NCI-H1694 (cell line): ENCODE measurements at regions not wholly inside any gene's neighbourhood (a gene's known extent, or its start where the extent isn't known, plus 50 kb on each side); places are given as distances from the start of the nearest gene placed in this dataset.

Source experiments
- DNase-seq: peaks from one replicate; lab custom pipeline; 2025; lab: John Stamatoyannopoulos, UW

DNA sequence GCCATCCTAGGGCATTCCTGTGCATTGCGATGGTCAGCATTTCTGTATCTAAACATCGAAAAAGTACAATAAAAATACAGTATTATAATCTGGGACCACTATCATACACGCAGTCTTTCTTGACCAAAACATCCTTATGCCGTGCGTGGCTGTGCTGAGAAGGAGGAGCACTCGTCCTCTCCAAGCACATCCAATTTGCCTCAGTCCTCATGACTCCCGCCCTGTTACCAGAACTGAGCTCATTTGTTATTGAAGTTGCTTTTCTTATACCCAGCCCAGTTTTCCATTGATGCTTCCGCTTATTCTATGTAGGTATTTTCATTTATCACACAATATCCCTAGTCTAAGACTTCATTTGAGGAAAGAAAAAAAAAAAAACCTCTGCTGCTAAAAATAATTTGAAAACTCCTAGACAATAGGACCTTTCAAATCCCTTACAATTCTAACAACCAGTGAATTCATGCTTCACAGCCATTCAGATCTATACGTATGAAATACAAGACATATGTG lies 236.9 kb upstream of the PLEKHG7 start:
- DNase-seq, result no peak

DNA sequence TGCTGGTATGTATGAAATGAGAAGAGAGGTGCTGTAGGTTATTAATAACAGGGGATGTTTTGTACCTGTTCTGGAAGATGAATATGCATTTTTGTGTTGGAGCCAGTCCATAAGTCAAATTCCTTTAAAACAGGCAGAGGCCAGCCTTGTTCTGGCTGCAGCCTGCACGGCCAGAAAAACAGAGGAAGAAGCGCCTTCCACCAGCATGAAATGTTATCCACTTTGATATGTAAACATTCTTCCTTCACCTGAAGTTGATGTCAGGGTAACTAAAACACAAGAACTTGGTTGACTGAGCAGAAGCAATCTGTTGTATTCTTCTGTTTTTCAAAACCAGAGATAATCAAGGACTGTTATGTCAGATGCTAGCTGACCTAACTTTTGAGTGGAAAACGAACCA lies 237.9 kb upstream of the PLEKHG7 start:
- no peak for DNase-seq

DNA sequence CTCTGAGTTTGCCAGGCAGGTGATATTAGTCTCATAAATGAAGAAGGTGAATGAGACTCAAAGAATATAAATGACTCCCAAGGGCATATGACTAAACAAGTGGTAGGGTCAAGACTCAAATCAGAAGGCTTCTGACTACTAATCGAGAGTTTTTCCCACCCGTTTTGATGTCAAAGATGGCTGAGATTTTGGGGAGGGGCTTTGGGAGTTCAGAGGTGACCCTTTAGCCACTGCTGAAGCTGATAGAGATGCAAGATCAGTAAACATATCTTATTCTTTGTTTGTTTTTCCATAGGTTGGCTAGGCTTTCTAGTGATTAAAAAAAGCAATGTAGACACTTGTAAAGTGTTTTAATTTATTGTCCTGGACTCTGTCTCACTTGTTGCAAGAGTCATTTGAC lies 239.6 kb upstream of the PLEKHG7 start:
- DNase-seq, result no peak

DNA sequence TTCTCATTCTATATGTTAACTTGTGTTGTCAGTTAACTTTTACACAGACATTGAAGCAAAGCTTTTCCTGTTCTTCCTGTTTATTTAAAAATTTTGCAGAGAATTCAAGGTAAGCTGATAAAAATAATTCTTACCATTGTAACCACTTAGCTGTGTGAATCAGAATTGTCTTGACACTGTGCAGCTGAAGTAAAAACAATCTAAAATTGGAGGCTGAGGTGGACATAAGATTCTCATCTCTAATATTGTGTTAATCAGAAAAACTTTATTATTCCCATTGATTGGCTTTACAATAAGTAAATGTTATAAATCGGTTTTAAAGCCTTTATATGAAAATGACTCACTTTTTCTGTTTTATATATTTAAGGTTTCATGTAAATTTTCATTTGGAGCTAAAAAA lies 240.3 kb upstream of the PLEKHG7 start:
- no peak for DNase-seq

DNA sequence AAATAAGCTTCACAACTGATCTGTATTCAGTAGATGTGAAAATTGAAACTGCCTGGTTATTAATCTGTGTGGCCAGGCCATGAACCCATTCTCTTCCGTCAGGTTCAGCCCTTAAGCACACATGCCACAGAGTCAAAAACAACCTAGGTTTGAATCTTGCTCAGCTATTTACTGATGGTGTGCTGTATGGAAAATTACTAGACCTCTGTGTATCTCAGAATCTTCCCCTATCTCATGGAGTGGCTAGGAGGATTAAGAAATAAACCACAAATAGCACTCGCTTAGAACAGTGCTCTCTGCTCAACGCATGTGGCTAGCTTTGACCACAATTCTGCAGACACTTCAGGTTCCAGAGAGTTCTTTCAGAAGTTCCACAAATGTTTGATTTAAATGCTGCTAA lies 240.7 kb upstream of the PLEKHG7 start:
- no peak for DNase-seq

DNA sequence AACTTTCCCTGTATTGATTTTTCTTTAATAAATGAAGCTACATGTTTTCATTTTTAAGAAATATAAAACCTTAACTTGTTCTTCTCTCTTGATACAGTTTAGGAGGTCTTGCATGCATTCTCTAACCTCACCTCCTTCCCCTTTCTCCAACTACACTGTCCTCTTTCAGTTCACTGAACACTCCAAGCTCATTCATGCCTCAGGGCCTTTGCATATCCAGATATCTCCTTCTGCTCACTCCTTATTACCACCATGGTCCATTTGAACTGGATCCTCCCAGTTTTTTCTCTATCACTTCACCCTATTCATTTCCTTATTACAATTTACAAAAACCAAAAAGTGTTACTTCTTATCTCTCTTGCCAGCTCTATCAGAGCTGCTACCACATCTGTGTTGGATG lies 242.9 kb upstream of the PLEKHG7 start:
- DNase-seq, result no peak

DNA sequence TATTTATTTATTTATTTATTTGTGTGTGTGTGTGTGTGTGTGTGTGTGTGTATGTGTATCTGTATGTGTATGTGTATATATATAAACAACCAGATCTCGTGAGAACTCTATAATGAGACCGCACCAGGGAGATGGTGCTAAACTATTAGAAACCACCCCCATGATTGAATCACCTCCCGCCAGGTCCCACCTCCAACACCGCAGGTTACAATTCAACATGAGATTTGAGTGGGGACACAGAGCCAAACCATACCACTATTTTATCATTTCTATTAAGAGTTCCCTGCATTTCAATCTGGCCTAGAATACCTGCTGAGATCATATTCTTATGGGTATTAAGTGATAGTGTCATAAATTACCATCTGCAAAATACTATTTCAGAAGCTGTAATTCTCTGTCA lies 243.8 kb upstream of the PLEKHG7 start:
- no peak for DNase-seq

DNA sequence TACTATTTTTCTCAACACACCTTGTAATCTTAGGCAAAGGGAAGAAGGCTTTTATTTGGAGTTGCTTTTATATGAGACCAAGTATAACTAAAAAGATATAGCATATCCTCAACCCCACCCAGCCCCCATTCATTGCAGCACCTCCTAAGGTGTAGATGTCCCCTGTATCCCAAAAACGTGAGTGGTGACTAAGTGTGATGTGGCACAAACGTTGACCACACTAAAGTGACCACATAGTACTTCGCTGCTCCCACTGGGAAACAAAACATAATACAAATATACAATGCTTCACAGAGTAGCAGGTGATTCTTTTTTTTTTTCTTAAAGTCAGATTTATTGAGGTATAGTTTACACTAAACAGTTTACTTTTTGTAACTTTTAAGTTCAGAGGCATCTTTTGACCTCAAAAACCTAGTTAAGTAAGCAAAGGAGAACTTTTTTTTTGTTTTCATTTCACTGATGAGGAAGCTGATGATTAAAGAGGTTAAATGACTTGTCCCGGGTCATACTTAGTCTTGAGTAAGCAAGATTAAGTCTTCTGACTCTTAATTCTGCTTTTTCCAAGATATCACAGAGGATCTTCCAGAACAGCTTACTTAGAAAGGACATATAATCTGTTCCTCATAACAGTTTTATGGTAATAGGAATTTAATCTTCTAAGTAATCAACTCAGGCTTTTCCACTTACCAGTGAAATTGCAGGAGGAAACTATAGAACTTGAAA lies 245.2 kb upstream of the PLEKHG7 start:
- DNase-seq, result no peak

DNA sequence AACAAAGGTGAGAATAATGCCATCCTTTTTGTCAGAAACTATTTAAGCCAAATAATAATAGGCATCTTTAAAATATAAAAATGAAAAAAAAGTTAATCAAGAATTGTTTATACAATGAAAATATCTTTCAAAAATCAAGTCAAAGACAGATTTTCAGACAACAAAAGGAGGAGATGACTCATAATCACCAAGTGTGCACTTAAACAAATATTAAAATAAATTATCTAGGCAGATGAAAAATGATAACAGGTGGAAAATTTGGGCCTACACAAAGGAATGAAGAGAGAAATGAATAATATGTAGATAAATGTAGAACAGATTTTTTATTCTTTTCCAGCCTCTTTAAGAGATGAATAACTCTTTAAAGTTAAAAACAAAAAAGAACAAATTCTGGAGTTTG lies 250.0 kb upstream of the PLEKHG7 start:
- no peak for DNase-seq

DNA sequence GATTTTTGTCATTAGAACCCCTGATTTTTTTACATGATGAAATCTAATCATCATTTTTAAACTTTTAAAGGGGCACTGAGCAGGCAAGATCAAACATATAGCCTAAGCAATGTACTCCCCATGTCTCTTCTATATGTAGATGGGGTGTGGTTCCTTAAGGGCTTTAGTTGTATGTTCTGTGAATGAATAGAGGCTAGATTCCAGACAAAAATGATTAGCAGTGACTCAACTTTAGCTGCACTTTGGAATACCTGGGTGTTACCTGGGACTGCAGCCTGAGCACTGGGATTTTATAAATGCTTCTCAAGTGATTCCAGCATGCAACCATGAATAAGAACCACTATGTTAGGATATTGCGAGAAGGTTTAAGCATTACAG lies 256.7 kb upstream of the PLEKHG7 start:
- DNase-seq, result no peak

DNA sequence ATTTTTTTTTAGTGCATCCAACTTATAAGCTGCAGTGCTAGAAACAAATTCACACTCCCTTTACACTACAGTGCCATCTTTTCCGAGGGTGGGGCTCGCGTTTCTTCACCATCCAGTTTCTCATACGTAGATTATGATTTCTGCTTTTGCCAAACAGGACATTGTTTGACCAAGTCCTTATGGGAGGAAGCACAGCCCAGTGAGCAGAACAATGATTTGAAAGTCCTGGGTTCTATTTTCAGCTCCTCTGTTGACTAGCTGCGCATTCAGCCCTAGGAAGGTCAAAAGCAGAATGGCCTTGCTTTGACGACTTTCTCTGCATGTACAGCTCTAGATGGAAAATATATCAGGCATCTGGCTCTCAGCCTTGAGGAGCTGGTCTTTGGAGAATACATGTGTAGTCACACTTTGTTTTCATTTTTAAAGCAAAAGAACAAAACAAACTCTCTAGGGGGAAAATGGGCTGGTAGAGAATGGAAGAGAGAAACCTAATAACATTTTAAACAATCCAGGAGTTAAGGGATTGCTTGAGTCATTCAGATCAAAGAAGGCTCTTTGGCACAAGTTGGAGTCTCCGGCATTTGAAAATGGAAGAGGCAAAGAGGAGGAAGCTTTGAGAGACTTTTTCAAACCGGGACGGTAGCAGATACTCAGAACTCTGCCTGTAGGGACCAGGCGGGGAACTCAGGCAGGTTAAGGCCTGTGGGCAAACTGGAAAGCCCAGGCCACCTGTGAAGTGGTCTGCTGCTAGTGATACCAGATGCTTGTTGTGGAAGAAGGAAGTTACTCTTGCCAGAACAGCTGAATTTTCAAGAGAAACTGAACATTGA lies 257.3 kb upstream of the PLEKHG7 start:
- no peak for DNase-seq

DNA sequence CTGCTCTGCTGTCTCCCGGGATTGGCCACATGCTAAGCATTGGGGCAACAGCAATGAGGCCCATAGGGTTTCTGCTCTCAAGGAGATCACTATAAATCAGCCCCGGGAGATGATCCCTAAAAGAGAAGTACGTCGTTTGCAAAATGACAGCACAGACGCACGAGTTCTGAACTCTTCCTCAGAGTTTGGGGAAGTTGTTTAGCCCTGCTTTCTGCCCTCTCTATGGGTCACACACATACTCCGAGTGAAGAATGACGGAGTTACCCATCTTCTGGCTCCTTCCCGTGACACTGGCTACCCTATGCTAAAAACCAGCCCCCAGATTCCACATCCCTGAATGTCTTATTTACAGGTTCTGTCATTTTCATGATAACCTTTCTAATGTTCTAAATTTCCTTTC lies 258.0 kb upstream of the PLEKHG7 start:
- DNase-seq, result no peak

DNA sequence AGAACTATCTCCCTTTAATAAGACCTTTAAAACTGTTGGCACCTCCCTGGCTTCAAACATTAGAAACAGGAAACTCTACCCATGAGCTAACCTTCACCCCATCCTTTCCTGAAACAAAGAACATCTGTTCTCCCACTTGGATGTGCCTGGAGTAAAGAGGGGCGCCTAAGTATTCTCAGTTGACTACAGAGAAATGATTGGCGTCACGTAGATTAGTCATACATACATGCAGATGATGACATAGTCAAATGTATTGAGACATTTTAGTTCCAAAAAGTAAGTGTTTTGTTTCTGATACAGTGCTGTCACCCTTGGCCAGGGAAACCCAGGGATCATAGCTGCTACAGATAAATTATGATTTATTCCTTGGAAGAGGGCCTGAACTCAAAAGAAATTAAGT lies 260.0 kb upstream of the PLEKHG7 start:
- DNase-seq, result no peak

DNA sequence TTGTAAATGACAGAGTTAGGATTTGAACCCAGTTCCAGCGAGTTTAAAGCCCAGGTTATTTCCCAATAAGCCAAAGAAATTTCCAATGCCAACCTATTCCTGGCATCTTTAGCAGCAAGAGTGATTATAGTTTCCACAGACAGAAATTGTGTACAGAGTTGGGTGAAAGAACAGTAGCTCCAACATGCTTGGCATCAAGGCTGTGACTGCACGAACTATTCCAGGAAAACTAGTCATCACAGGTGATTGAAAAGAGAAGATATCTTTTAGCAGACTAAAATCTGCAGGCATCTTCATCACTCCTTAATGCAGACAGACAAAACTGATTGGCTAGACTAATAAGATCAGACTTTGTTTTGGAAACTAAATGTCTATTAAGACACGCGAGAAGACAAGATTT lies 262.7 kb upstream of the PLEKHG7 start:
- DNase-seq, result no peak

DNA sequence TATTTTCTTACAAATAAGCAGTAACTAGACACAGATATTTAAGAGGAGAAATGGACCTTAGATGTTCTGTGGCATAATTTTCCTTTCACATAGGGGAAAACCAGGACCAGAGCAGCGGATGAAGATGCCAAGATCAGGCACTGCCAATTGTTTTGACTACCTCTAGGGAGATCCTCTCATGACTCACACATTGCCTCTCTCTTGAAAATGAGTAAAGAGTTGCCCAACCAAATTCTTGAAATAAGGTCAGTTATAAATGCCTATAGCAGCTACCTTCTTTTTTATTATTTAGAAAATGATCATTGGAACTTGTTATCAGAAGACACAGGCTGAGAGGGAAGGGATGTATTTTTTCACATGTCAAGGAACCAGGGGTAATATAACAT lies 263.4 kb upstream of the PLEKHG7 start:
- DNase-seq, result no peak

DNA sequence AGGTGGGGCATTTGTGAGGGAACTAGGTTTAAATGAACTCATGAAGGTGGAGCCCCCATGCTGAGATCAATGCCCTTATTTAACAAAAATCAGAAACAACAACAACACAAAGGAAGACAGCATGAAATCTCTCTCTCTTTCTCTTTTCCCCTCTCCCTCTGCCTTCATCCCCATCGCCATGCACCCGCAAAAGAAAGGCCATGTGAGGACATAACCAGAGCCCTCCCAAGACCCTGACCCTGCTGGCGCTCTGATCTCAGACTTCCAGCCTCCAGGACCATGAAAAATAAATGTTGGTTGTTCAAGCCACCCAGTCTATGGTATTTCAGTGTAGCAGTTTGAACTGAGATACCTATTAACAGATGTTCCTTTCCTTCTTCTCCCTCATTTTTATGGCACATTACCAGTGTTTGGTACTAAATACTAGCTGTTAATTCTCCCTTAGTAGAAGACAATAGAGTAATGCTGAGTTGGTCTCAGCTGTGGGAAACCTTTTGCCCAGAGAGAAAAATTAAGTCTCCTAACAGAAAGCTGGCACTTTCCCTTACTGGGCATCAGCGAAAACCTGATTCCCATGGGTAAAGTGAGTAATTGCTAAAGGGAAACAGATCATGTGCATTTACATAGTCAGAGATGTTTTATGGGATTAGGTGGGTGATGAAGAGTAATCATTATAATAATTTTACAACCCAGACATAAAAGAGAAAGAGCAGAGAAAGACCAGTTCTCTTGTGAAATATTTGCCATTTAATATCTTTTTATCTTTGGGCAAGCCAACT lies 264.0 kb upstream of the PLEKHG7 start:
- no peak for DNase-seq

DNA sequence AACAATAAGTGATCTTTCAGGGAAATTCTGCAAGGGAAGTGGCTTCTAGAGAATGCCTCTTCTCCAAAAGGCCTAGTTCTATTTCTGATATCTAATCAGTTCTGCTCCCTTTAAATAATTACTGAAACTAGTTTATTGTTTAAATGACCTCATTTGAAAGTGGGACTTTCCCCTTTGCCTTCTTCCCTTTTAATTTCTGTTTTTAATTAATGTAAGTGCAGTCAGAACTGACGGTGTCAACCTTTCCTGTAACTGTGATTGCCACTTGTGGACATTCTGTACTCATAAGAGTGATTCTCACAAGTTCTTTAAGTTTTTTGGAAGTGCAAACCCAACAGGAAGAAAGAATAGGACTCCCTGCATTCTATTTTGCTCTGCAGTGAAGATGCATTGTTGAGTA lies 265.3 kb upstream of the PLEKHG7 start:
- no peak for DNase-seq

DNA sequence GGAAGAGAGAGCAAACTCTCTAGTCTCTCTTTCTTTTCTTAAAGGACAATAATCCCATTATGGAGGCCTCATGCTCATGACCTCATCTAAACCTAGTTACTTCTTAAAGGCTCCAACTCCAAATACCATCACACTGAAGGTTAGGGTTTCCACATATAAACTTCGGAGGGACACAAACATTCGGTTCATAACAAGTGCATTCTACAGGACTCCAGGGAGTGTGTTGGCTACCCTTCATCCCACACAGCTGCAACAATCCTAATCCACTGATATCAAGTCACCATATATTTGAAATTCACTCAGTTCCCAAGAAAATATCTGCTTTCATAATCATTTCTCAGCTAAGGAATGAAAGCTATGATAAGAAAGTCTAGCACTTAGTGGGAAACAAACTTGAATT lies 265.9 kb upstream of the PLEKHG7 start:
- no peak for DNase-seq

DNA sequence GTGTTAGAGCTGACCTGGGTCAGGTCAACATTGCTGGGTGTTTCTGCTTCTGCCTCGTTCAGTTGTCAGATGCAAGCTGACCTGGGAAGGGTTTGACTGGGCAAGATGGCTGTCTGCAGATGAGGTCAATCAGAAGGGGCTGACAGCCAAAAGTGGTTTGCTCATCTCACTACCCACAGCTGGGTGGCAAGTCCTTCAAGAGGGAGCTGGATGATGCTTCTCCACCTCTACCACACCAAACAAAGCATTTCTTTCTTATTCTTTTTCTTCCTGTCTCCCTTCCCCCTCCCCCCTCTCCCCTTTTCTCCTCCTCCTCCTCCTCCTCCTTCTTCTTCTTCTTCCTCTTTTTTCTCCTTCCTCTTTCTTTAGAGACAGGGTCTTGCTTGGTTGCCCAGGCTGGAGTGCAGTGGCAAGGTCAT lies 268.2 kb upstream of the PLEKHG7 start:
- no peak for DNase-seq

DNA sequence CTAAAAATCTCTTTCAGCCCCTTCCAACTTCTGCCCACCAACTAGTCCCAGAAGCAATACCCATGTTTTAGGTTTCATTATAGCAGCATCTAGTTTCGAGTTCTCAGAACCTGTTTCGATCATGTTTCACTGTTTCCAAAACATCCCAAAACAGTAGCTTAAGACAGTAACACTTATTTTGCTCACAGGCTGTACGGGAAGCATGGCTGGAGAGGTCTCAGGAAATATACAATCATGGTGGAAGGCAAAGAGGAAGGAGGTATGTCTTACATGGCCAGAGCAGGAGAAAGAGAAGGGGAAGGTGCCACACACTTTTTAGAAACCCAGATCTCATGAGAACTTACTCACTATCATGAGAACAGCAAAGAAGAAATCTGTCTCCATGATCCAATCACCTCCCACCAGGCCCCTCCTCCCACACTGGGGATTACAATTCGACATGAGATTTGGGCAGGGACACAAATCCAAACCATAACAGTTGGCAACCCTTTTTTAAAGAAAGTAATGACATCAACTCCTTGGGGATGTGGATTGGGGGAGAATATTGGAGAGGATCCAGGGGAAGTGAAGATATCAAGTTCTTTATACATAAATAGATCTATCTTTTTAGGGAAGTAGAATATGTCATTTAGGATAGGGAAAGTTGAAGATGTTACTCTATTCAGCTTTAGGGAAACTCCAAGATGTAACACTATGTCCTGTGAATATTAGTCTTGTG lies 269.9 kb upstream of the PLEKHG7 start:
- no peak for DNase-seq

DNA sequence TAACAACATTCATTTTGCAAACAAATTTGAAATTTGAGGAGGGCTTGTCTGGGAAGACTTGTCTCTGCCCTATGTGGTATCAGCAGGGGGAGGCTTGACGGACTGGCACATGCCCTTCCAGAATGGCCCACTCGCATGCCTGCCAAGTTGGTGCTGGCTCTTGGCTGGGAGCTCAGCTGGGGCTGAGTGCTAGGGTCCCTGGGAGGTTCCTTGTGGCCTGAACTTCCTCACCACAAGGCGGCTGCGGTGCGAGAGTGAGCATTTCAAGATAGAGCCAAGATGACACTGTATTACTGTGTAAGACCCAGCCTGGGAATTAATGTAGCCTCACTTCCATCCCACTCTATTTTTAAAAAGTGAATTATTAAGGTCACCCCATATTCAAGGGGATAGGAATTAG lies 271.6 kb upstream of the PLEKHG7 start:
- DNase-seq, result no peak

DNA sequence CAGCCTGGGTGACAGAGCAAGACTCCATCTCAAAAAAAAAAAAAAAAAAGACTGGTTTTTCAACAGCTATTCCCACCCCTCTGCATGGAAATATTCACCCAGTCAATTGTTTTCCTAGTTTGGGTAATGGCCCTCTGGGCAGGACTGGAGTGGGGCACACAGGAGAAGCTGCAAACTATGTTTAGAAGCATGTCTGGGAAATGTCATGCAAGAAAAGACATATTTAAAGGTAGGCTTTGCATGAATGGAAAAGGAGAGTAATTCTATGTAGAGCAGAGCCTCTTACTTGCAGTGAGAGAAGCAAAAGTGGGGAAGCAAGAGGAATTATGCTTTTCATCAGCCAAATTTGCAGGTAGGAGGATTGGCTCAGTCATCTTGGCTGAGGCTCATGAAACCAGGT lies 276.5 kb upstream of the PLEKHG7 start:
- DNase-seq, result no peak
